SK-N-SH treated with all-trans-retinoic acid at 6 μM for 48 hours (cell line): ENCODE measurements at regions not wholly inside any gene's neighbourhood (a gene's known extent, or its start where the extent isn't known, plus 50 kb on each side); places are given as distances from the start of the nearest gene placed in this dataset.

Experiments used
- CSDC2 ChIP-seq: fragments of 250-450 bp; sonication (Bioruptor Pico); IDR thresholded peaks from 2 replicates; pipeline ENCODE4 v1.5.0; 2020; ENCODE audit warnings: mild to moderate bottlenecking, moderate library complexity
- GLIS3 ChIP-seq: fragments of 250-450 bp; sonication (Bioruptor Pico); IDR thresholded peaks from 2 replicates; pipeline ENCODE4 v1.5.0; 2020; ENCODE audit warnings: mild to moderate bottlenecking, moderate library complexity
- ISL1 ChIP-seq: fragments of 250-450 bp; sonication (Bioruptor Pico); IDR thresholded peaks from 2 replicates; pipeline ENCODE4 v2.1.2; 2022; ENCODE audit warnings: mild to moderate bottlenecking, moderate library complexity
- POU6F1 ChIP-seq: fragments of 250-450 bp; sonication (Bioruptor Pico); IDR thresholded peaks from 2 replicates; pipeline ENCODE4 v1.8.0; 2021; ENCODE audit warnings: low read depth, mild to moderate bottlenecking, moderate library complexity, borderline replicate concordance
- ZFP3 ChIP-seq: fragments of 250-450 bp; sonication (Bioruptor Pico); IDR thresholded peaks from 2 replicates; pipeline ENCODE4 v1.5.0; 2020; ENCODE audit warnings: mild to moderate bottlenecking, moderate library complexity

GRCh38 chr1:56330391-56331026, 248.9 kb downstream of the PLPP3 start:
- TF ChIP-seq ZFP3 (CRISPR knock-in tag), result no peak
- TF ChIP-seq GLIS3, result no peak
- TF ChIP-seq POU6F1 (CRISPR knock-in tag), result no peak
- no peak for TF ChIP-seq ISL1 (CRISPR knock-in tag)
- no peak for TF ChIP-seq CSDC2
